ENCODE measurements at regions not wholly inside any gene's neighbourhood (a gene's known extent, or its start where the extent isn't known, plus 50 kb on each side); places are given as distances from the start of the nearest gene placed in this dataset.

DNA sequence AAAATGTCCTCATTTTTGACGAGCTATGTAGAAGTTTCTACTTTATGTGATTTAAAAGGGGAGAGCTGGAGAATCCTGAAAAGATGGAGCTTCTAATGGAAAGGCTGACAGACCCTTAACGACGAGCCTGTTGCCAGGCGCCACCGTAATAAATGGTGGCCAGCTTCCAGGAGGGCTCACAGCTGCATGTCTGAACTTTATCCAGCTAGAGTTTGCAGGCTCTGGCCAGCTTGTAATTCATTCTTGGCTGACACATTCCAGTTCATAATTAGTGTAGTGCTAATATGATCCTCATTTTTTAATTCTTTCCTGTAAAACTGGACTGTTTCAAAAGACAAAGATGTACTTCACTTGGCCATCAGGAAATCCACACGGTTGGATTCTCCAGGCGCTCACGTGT lies 246.7 kb downstream of the GAS1 start:
- Mint-ChIP-seq H3K4me1 (ENCODE audit: low read depth) (no peaks in the 10 kb centered on the region), H3K36me3 (no peaks in the 10 kb centered on the region), H3K9me3 (ENCODE audit: low read depth) (no peaks in the 10 kb centered on the region), H3K4me3 (no peak overlapping the region), H3K27ac (no peak overlapping the region), H3K27me3 (no peaks in the 10 kb centered on the region)

DNA sequence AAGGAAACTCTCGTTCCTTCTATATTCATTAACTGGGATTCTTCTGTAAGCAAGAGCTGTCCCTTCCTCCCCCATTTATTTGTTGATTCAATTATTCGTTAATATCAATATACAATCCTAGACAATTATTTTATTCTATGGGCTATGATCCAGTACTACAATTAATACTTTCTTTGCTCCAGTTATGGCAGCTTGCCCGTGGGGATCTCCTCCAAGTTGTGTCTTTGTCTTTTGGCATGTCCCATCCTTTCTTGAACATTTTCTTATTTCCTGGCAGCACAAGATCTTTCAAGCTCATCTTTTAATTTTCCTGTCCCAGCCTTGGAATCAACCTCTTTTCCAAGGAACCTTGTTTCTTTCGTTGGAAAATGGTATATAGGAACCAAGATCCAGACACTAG lies 249.3 kb downstream of the GAS1 start:
- H3K36me3 Mint-ChIP-seq, result no peaks in the 10 kb centered on the region
- H3K27me3 Mint-ChIP-seq, result no peaks in the 10 kb centered on the region
- no peaks in the 10 kb centered on the region for H3K4me1 Mint-ChIP-seq (ENCODE audit: low read depth)
- no peak overlapping the region for H3K4me3 Mint-ChIP-seq
- no peak overlapping the region for H3K27ac Mint-ChIP-seq
- H3K9me3 Mint-ChIP-seq (ENCODE audit: low read depth), result no peaks in the 10 kb centered on the region

DNA sequence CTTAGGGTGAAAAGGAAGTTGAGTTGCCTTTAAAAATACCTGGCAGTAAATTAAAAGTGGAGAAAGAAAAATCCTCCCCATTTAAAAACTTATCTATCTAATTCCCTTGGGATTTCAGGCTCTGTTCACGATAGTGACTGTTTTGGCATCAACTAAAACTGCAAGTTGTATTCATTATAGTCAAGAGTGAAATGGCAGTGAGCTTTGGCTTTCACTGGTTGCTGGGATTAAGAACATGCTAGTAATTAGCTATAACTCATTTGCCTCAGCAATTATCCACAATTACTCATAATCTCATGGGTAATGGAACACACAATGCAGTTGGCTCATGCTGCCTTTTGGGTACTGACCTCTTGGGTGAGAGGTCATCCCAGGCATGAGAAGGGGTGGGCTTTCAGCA lies 250.1 kb downstream of the GAS1 start:
- no peaks in the 10 kb centered on the region for H3K36me3 Mint-ChIP-seq

DNA sequence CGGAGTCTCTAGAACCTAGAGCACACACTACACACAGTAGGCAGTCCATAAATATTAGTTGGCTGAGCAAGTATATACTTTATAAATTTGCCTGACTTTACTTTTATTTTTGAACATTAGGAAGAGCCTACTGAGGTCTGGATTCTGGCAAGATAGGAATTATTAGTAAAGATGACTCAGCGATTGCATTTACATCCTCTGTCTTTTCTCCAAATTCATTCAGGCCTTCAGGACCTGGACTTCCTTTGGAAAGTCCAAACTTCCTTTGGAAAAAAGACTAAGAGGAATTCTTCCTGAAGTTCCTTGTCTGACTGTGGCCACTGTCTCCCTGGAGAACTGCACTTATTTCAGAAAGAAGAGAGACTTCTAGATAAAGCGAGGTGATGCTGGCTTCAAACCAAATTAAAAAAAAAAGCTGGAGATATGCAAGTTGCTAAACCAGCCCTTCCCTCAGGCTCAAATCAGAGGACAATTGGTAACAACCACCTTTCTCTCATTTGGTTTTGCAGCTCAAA lies 251.3 kb downstream of the GAS1 start:
- H3K9me3 Mint-ChIP-seq (ENCODE audit: low read depth), result no peaks in the 10 kb centered on the region
- H3K4me1 Mint-ChIP-seq (ENCODE audit: low read depth), result no peaks in the 10 kb centered on the region
- peaks cover 2% of the 10 kb centered on the region for H3K27me3 Mint-ChIP-seq
- no peak overlapping the region for H3K27ac Mint-ChIP-seq
- H3K4me3 Mint-ChIP-seq, result no peak overlapping the region
- H3K36me3 Mint-ChIP-seq, result no peaks in the 10 kb centered on the region

More for the DNA sequence above, 250.1 kb downstream of the GAS1 start:
- no peaks in the 10 kb centered on the region for H3K27me3 Mint-ChIP-seq
- no peak overlapping the region for H3K4me3 Mint-ChIP-seq
- H3K27ac Mint-ChIP-seq, result no peak overlapping the region
- H3K9me3 Mint-ChIP-seq (ENCODE audit: low read depth), result no peaks in the 10 kb centered on the region
- no peaks in the 10 kb centered on the region for H3K4me1 Mint-ChIP-seq (ENCODE audit: low read depth)

DNA sequence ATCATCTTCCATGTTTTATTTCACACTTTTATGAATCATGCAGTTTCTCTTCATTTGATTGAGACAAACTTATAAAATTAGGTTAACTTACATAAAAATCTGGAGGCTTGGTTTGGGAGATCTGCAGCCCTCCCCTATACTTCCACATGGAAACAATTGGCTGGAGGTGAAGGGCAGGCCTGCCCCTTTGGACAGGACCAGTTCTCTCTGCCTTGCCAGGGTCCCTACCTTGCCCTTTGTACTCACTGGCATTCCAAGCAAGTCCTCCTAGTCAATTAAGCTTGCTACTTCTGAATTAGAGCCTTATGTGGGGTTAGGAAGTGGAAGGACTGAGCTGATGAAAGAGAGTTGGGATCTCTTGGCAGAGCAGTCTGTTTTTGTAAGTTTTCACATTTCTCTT lies 257.3 kb downstream of the GAS1 start:
- no peak overlapping the region for H3K4me3 Mint-ChIP-seq
- H3K36me3 Mint-ChIP-seq, result no peaks in the 10 kb centered on the region
- no peaks in the 10 kb centered on the region for H3K9me3 Mint-ChIP-seq (ENCODE audit: low read depth)
- no peak overlapping the region for H3K27ac Mint-ChIP-seq
- H3K4me1 Mint-ChIP-seq (ENCODE audit: low read depth), result no peaks in the 10 kb centered on the region
- peaks cover 2% of the 10 kb centered on the region for H3K27me3 Mint-ChIP-seq

DNA sequence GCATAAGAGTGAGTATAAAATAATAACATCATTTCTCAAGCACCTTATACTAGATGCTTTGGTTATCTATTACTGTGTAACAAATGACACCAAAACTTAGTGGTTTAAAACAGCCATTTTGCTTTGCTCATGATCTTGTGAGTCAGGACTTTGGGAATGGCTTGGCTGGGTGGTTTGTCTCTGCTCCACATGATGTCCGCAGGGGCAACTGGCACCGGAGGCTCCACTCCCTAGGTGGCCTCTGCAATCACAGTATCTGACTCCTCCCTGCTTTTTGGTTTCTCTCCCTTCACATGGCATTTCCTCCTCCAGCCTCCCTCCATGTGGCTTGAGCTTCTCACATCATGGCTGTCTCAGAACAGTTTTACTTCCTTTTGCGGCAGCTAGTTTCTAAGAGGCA lies 259.5 kb downstream of the GAS1 start:
- Mint-ChIP-seq H3K27ac (no peak overlapping the region), H3K4me3 (no peak overlapping the region), H3K27me3 (peaks cover 2% of the 10 kb centered on the region), H3K4me1 (ENCODE audit: low read depth) (no peaks in the 10 kb centered on the region), H3K36me3 (no peaks in the 10 kb centered on the region), H3K9me3 (ENCODE audit: low read depth) (no peaks in the 10 kb centered on the region)

DNA sequence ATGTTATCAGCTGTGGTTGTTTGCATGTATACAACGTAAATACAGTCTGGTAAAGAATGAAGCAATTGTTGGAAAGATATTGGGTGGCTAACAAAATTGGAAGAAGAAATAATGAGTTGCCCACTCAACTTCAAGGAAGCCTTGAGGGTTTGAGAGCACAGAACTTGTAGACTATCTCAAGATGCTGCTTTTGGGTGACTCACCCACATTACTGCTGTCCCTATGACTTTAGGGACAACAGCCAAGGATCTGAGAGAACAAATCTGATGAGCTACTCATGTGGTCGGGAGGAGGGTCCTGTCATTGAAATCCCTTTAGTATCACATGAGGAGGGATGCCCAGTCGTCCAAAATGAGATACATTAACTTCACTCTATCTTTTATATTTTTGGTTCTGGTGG lies 261.8 kb downstream of the GAS1 start:
- H3K36me3 Mint-ChIP-seq, result no peaks in the 10 kb centered on the region
- no peaks in the 10 kb centered on the region for H3K9me3 Mint-ChIP-seq (ENCODE audit: low read depth)
- no peaks in the 10 kb centered on the region for H3K27me3 Mint-ChIP-seq
- no peaks in the 10 kb centered on the region for H3K4me1 Mint-ChIP-seq (ENCODE audit: low read depth)
- H3K4me3 Mint-ChIP-seq, result no peak overlapping the region
- H3K27ac Mint-ChIP-seq, result no peak overlapping the region

DNA sequence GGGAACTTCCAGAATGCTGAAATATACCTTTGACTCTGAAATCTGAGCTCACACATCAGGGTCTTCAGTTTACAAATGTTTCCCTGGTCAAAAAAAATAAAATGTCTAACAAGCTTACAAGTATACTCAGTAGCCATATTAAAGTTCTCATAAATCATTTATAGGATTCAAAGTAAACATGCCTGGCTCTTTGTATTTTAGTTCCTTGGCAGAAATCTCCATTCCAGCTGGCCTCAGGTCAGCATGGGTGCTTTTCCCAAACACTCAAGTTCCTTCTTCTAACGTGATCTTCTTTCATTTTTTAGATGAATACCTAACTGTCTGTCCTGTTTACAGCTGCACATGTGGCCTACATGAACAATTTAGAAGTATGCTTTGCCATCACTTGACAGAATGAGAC lies 263.2 kb downstream of the GAS1 start:
- Mint-ChIP-seq H3K4me1 (ENCODE audit: low read depth) (no peaks in the 10 kb centered on the region), H3K9me3 (ENCODE audit: low read depth) (no peaks in the 10 kb centered on the region), H3K27ac (no peak overlapping the region), H3K27me3 (no peaks in the 10 kb centered on the region), H3K4me3 (no peak overlapping the region), H3K36me3 (no peaks in the 10 kb centered on the region)

DNA sequence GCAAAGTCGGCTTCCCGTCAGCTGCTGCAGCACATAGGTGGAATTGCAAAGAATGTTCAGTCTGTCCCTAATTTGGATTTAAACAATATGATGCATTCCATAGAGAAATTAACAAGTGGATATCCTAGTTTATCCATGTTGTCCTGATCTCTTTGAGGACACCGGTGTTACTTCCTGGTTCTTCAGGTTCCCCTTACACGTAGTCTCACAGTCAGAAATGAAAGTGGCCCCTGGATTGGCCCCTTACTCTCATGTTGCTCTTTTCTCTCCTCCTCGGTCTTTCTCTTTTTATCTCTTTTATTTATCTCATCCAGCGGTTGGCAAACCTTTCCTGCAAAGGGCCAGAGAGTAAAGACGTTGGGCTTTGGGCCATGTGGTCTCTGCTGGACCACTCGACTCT lies 265.1 kb downstream of the GAS1 start:
- no peaks in the 10 kb centered on the region for H3K4me1 Mint-ChIP-seq (ENCODE audit: low read depth)
- no peaks in the 10 kb centered on the region for H3K27me3 Mint-ChIP-seq
- peak overlapping the region; percentile 73 for H3K4me3 Mint-ChIP-seq
- no peaks in the 10 kb centered on the region for H3K9me3 Mint-ChIP-seq (ENCODE audit: low read depth)
- H3K27ac Mint-ChIP-seq, result no peak overlapping the region
- H3K36me3 Mint-ChIP-seq, result no peaks in the 10 kb centered on the region

DNA sequence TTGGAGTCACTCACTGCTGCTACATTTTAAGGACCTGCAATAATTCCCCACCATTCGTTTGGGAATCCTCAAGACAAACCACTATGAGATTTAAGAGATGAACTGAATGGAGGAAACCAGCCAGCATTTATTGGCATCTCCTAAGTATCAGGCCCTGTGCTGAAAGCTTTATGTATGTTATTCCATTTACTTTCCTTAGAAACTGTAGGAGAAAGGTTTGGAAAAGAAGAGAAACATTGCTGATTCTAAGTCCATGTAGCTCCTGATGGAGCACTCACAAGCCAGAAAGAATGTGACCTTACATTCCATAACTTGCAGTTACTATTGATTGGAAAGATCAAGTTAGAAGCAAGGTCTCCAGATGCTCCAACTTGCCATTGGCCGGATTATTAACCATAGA lies 267.4 kb downstream of the GAS1 start:
- no peaks in the 10 kb centered on the region for H3K9me3 Mint-ChIP-seq (ENCODE audit: low read depth)
- H3K27me3 Mint-ChIP-seq, result no peaks in the 10 kb centered on the region
- no peak overlapping the region for H3K27ac Mint-ChIP-seq
- H3K4me3 Mint-ChIP-seq, result no peak overlapping the region
- no peaks in the 10 kb centered on the region for H3K4me1 Mint-ChIP-seq (ENCODE audit: low read depth)
- no peaks in the 10 kb centered on the region for H3K36me3 Mint-ChIP-seq

DNA sequence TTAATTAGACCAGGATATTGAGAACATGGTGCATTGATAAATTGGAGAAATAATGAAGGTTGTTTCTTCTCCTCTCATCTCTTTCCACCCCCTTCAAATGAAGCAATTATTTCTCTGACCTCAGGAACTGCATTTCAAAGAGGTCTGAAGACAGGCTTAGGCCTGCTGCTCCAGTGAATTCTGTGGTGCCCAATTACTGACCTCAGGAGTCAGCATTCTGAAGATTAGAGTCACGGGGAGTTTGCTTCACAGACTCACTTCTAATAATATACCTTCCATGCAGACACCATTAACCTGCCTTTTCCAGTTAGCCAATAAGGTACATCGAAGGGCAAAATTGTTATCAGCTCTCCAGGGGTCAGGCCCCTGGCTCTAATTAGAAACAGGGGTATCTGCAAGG lies 270.9 kb downstream of the GAS1 start:
- H3K27me3 Mint-ChIP-seq, result no peaks in the 10 kb centered on the region
- no peak overlapping the region for H3K27ac Mint-ChIP-seq
- H3K9me3 Mint-ChIP-seq (ENCODE audit: low read depth), result no peaks in the 10 kb centered on the region
- H3K36me3 Mint-ChIP-seq, result no peaks in the 10 kb centered on the region
- H3K4me1 Mint-ChIP-seq (ENCODE audit: low read depth), result peaks cover 4% of the 10 kb centered on the region
- no peak overlapping the region for H3K4me3 Mint-ChIP-seq

DNA sequence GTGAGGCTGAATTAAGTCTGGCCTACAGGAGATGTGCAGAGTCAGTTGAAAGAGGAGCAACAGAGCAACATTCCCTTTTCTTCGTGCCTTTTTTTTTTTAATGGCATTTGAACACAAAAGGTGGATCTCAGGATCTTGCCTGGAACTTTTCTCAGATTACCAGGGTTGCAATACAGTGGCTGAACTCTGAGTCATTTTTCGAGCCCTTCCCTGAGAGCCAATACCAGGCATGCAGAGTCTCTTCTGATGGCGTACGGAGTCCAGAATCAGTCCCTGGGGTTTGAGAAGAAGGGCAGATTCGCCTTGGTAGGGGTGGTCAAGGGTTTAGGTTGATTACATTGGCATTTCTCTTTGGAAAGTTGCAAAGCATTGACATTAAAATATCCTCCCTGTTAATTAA lies 271.5 kb downstream of the GAS1 start:
- Mint-ChIP-seq H3K4me1 (ENCODE audit: low read depth) (peaks cover 5% of the 10 kb centered on the region), H3K27me3 (no peaks in the 10 kb centered on the region), H3K27ac (no peak overlapping the region), H3K4me3 (no peak overlapping the region), H3K36me3 (no peaks in the 10 kb centered on the region), H3K9me3 (ENCODE audit: low read depth) (peaks cover 3% of the 10 kb centered on the region)

DNA sequence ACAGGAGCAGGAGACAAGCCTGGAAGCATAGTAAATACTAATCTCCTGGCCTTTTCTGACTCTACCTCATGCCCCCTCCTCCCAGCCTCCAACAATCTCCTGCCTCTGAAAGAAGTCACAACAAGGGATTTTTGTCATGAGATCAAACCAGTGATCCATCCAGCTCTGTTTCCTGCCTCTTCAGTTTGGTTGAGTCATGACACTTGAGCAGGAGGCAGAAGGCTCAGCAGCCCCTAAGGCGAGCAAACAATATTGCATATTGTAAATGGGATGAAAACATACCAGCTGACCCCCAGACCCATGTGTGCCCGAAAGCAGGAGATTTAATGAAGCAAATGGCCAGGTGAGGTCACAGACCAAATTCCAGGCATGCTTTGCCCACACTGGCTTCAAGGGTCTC lies 272.8 kb downstream of the GAS1 start:
- Mint-ChIP-seq H3K4me1 (ENCODE audit: low read depth) (peaks cover 5% of the 10 kb centered on the region), H3K36me3 (peaks cover 2% of the 10 kb centered on the region), H3K27me3 (no peaks in the 10 kb centered on the region), H3K9me3 (ENCODE audit: low read depth) (peaks cover 10% of the 10 kb centered on the region), H3K27ac (no peak overlapping the region), H3K4me3 (no peak overlapping the region)

DNA sequence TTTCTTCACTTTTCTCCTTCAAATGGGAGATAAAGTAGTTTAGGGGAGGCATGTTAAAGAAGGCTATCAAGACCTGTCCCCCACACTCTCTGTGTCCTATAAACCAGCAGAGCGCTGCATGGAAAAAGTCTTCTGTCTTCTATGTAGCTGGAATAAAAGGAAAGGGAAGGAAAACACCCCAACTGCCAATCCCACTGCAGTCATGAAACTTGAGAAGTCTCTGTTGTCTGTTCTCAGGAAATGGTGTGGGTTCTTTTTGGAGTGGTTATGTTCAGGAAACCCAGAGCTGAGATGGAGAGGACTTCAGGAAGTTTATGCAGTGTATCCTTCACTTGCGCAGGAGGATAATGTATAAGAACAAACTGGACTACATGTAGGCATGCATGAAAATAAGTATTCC lies 274.3 kb downstream of the GAS1 start:
- peaks cover 2% of the 10 kb centered on the region for H3K36me3 Mint-ChIP-seq
- peaks cover 5% of the 10 kb centered on the region for H3K4me1 Mint-ChIP-seq (ENCODE audit: low read depth)
- H3K4me3 Mint-ChIP-seq, result no peak overlapping the region
- H3K27me3 Mint-ChIP-seq, result no peaks in the 10 kb centered on the region
- H3K9me3 Mint-ChIP-seq (ENCODE audit: low read depth), result peaks cover 12% of the 10 kb centered on the region
- H3K27ac Mint-ChIP-seq, result no peak overlapping the region

DNA sequence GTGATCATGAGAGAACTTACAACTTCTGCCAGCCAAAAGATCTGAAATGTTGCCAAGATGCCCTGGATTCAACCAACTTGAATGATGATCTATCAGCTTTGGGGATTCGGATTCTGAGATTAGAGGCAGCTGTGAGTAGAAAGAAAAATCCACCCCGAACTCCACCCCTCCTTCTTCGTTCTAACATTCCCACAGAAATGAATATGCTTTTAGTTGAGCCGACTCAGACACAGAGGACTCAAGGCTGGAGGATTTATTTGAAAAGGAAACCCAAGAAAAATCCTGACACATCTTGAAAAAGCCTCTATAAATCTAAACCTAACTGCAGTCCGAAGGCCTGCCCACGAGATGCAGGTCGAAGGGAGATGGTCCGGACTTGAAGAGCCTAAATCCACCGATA lies 275.0 kb downstream of the GAS1 start:
- peaks cover 13% of the 10 kb centered on the region for H3K9me3 Mint-ChIP-seq (ENCODE audit: low read depth)
- H3K27ac Mint-ChIP-seq, result no peak overlapping the region
- H3K27me3 Mint-ChIP-seq, result no peaks in the 10 kb centered on the region
- peaks cover 2% of the 10 kb centered on the region for H3K36me3 Mint-ChIP-seq
- H3K4me3 Mint-ChIP-seq, result no peak overlapping the region
- peaks cover 5% of the 10 kb centered on the region for H3K4me1 Mint-ChIP-seq (ENCODE audit: low read depth)

DNA sequence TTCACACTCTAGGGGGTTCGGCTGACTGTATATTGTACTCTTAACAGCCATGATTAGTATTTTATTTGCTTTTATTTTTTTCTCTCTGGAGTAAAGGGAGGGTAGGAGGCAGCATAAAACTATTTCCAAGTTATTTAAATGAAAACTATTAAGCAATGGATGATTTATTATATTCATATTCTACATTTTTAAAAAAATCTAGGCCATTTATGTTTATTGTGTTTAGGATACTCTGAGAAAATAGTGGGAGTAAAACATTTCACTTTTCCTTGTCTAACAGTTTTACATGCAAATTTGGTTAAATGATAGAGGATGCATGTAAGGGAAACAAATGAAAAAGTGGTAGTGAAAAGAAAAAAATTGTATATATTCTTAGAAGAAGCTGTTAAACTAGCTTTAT lies 276.3 kb downstream of the GAS1 start:
- no peak overlapping the region for H3K27ac Mint-ChIP-seq
- peaks cover 13% of the 10 kb centered on the region for H3K9me3 Mint-ChIP-seq (ENCODE audit: low read depth)
- peaks cover 2% of the 10 kb centered on the region for H3K27me3 Mint-ChIP-seq
- peaks cover 9% of the 10 kb centered on the region for H3K4me1 Mint-ChIP-seq (ENCODE audit: low read depth)
- no peak overlapping the region for H3K4me3 Mint-ChIP-seq
- H3K36me3 Mint-ChIP-seq, result peaks cover 2% of the 10 kb centered on the region

DNA sequence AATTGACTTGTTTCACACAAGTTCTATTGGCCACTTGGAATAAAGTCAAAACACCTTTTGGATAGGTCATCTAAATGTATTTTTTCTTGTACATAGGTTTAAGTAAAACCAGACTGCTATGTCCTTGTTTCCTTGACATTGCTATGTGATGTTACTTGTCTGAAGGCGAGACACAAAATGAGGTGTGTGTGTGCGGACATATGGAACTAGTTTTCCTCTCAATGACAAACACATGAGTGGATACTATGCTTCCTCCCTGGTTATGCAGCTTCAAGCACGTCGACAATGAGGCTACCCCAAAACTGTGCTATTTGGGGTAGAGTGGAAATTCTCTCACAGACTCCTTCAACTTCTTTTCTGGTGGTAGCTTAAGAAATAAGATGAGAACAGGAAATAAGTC lies 276.8 kb downstream of the GAS1 start:
- no peak overlapping the region for H3K4me3 Mint-ChIP-seq
- peaks cover 2% of the 10 kb centered on the region for H3K27me3 Mint-ChIP-seq
- peaks cover 2% of the 10 kb centered on the region for H3K36me3 Mint-ChIP-seq
- H3K27ac Mint-ChIP-seq, result no peak overlapping the region
- peaks cover 13% of the 10 kb centered on the region for H3K9me3 Mint-ChIP-seq (ENCODE audit: low read depth)
- H3K4me1 Mint-ChIP-seq (ENCODE audit: low read depth), result peaks cover 9% of the 10 kb centered on the region
